Tibial nerve (tissue), 4 donors: ENCODE measurements at regions not wholly inside any gene's neighbourhood (a gene's known extent, or its start where the extent isn't known, plus 50 kb on each side); places are given as distances from the start of the nearest gene placed in this dataset.

Experiments used
- DNase-seq, 2 donors: peaks; one replicate each; pipeline ENCODE4 v3.0.0-alpha.2; 2019; ENCODE audit warnings: low spot score in 2 of 2
- H3K27ac ChIP-seq, 4 donors: fragments of 200-600 bp; sonication (generic) in 3 of 4; one replicate each; pipeline ENCODE4 v1.5.1; 2017 to 2019; ENCODE audit warnings: mild to moderate bottlenecking in 1 of 4
- H3K27me3 ChIP-seq, 2 donors: fragments of 200-600 bp; sonication (generic) in 1 of 2; one replicate each; pipeline versions ENCODE4 v1.5.1 to v1.6.0; 2017 to 2019
- H3K36me3 ChIP-seq, 3 donors: fragments of 200-600 bp; sonication (generic); one replicate each; pipeline ENCODE4 v1.5.1; 2018 to 2019
- H3K4me1 ChIP-seq, 4 donors: fragments of 200-600 bp; sonication (generic) in 3 of 4; one replicate each; pipeline ENCODE4 v1.5.1; 2017 to 2019
- H3K4me3 ChIP-seq, 4 donors: fragments of 200-600 bp; sonication (generic) in 3 of 4; one replicate each; pipeline ENCODE4 v1.5.1; 2017 to 2019; ENCODE audit warnings: mild to moderate bottlenecking in 1 of 4, moderate library complexity in 1 of 4
- H3K9me3 ChIP-seq, 4 donors: fragments of 200-600 bp; sonication (generic) in 3 of 4; one replicate each; pipeline ENCODE4 v1.5.1; 2017 to 2019
- EP300 ChIP-seq, 2 donors: sonication (generic); formaldehyde crosslinking; IDR thresholded peaks; one replicate each; pipeline ENCODE4 v1.6.1; 2017; ENCODE audit warnings: antibody characterized with exemption in 2 of 2, mild to moderate bottlenecking in 1 of 2
- POLR2A ChIP-seq, 2 donors: fragments of 450-650 bp; IDR thresholded peaks; one replicate each; pipeline ENCODE4 v1.6.1; 2017; ENCODE audit warnings: antibody characterized with exemption in 2 of 2, mild to moderate bottlenecking in 2 of 2, moderate library complexity in 2 of 2
- WGBS, 2 donors: methylation state at CpG; one replicate each; pipeline ENCODE4 v1.1.5; 2018; 5-methylcytosine and 5-hydroxymethylcytosine counted together
- TF ChIP-seq, protein P1 (sequence below), 5 experiments: fragments of 200-600 bp in 3 of 5; fragments of 450-650 bp in 2 of 5; sonication (generic) in 3 of 5; IDR thresholded peaks; one replicate each; pipeline ENCODE4 v1.5.1; 2016 to 2019; ENCODE audit warnings: antibody characterized with exemption in 5 of 5, mild to moderate bottlenecking in 3 of 5, moderate library complexity in 2 of 5

DNA sequence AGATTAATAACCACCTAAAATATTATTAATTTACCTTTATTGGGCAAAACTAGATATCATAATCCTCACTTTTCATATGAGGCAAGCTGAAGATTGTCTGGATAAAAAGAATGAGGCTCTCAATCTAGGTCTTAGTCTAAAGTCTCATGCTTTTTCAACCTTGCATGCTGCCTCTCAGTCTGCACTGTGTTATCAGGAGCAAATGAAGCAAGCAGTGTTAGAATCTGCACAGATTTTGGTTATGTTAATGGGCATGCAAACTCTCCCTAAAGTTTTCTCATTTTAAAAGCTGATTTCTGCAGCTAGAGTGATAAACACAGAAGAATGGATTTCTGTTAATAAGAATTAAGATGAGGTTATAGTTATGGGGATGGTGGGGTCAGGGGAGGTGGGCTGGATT is 350.7 kb upstream of the C11orf87 start:
- DNase-seq = no peak
- Histone ChIP-seq H3K27me3 (no peaks in the 10 kb centered on the region), H3K36me3 (no peaks in the 10 kb centered on the region), H3K4me1 (peaks cover 0 to 6% (median 0%) of the 10 kb centered on the region in 4 donors), H3K4me3 (no peak overlapping the region), H3K9me3 (peaks cover 0 to 13% (median 0%) of the 10 kb centered on the region in 4 donors), H3K27ac (no peak overlapping the region)
- TF ChIP-seq EP300 (IDR thresholded peaks at IDR 0.05) (no peak), POLR2A (IDR thresholded peaks at IDR 0.05) (no peak)
- TF ChIP-seq, protein P1, sequence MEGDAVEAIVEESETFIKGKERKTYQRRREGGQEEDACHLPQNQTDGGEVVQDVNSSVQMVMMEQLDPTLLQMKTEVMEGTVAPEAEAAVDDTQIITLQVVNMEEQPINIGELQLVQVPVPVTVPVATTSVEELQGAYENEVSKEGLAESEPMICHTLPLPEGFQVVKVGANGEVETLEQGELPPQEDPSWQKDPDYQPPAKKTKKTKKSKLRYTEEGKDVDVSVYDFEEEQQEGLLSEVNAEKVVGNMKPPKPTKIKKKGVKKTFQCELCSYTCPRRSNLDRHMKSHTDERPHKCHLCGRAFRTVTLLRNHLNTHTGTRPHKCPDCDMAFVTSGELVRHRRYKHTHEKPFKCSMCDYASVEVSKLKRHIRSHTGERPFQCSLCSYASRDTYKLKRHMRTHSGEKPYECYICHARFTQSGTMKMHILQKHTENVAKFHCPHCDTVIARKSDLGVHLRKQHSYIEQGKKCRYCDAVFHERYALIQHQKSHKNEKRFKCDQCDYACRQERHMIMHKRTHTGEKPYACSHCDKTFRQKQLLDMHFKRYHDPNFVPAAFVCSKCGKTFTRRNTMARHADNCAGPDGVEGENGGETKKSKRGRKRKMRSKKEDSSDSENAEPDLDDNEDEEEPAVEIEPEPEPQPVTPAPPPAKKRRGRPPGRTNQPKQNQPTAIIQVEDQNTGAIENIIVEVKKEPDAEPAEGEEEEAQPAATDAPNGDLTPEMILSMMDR (IDR thresholded peaks at IDR 0.05) = no peak

DNA sequence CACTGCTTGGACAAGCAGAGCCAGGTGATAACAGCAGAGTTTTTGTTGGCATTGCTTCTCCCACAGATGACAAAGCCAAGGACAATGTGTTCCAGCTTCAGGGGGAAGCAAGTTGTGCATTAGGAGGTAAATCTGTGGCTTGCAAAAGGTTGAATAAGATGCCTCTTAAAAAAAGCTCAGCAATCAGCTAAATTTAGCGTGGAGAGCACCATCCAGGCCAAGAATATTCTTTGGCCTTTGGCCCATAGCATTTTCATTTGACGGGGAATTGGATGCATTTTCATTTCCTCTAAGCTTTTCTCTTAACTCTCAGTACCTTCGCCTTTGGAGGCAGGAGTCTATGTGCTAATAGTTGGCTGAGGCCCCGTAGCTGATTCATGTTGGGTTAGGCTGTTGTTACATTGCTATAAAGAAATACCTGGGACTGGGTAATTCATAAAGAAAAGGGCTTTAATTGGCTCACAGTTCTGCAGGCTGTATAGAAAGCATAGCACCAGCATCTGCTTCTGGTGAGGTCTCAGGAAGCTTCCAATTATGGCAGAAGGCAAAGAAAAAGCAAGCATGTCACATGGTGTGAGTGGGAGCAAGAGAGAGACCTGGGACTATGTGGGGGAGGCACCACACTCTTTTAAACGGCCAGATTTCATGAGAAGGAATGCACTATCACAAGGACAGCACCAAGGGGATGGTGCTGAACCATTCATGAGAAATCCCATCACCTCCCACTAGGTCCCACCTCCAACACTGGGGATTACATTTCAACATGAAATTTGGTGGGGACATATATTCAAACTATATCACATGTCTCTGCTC is 350.1 kb upstream of the C11orf87 start:
- WGBS, 2 donors = 53 to 59% methylated on average over 5 of the region's 5 CpGs
- peak in 1 of 2 donors; percentile 29 for DNase-seq
- Histone ChIP-seq H3K27ac (peak overlapping the region in 2 of 4 donors; percentile 10 to 33), H3K4me3 (no peak overlapping the region), H3K9me3 (peaks cover 0 to 13% (median 0%) of the 10 kb centered on the region in 4 donors), H3K36me3 (no peaks in the 10 kb centered on the region), H3K4me1 (peaks cover 0 to 6% (median 0%) of the 10 kb centered on the region in 4 donors), H3K27me3 (no peaks in the 10 kb centered on the region)
- TF ChIP-seq POLR2A (IDR thresholded peaks at IDR 0.05) (no peak), EP300 (IDR thresholded peaks at IDR 0.05) (peak in 1 of 2 donors; percentile 75)
- TF ChIP-seq, protein P1 (IDR thresholded peaks at IDR 0.05) = no peak

DNA sequence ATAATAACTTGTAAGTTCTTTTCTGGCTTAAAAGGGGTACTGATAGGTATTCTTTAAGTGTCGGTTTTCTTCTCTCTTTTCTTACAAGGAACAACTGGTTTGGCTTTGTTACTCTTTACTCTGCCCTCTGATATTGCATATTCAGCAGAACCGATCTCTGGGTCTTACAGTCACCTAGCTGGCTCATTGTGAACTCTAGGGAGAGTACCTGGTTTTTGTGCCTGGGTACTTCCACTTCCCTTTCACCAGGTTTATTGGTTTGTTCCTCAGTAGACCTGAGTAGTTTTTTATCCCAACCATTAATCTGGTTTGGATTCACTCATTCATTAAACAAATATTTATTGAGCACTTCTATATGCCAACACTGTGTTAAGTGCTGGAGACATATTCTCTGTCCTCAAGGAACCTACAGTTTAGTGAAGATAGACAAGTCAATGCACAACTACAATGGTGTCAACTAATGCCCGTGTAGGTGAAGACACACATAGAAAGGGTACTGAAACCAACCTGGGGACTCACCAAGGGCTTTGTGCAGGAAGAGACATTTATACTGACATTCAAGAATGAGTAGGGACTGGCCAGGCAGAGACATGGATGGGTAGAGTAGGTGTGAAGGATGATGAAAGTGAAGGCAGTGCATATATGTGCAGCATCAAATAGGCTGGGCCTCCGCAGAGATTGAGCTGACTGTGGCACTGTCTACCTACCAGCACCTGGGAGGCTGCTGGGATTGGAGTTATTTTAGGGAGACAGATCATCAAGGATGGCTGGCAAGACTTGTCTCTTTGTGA is 348.8 kb upstream of the C11orf87 start:
- 91 to 95% methylated on average over 4 of the region's 4 CpGs for WGBS, 2 donors
- H3K4me3 ChIP-seq = no peak overlapping the region
- DNase-seq = no peak
- TF ChIP-seq, protein P1 (IDR thresholded peaks at IDR 0.05) = no peak
- TF ChIP-seq EP300 (IDR thresholded peaks at IDR 0.05) (no peak), POLR2A (IDR thresholded peaks at IDR 0.05) (no peak)
- no peaks in the 10 kb centered on the region for H3K27me3 ChIP-seq
- peaks cover 0 to 6% (median 0%) of the 10 kb centered on the region in 4 donors for H3K4me1 ChIP-seq
- H3K36me3 ChIP-seq = no peaks in the 10 kb centered on the region
- peaks cover 0 to 13% (median 0%) of the 10 kb centered on the region in 4 donors for H3K9me3 ChIP-seq
- H3K27ac ChIP-seq = no peak overlapping the region

DNA sequence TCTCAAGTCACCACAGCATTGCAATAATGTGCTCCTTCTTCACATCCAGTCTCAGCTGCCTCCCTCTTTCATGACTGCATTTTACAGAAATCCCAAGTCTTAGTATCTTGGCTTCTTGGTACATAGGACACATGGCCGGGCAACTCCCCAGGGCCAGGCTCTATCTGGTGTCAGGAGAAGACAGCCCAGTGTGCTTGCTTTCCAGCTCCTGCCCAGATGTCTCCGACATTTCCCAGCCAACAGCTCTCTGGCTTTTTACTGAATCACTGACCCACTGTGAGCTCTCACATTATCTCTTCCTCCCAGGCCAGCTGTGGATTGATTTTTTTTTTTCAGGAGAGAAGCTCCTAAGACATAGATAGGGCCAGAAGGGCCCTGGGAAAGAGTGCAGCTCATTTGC is 346.0 kb upstream of the C11orf87 start:
- 73 to 96% methylated on average over 2 of the region's 2 CpGs for WGBS, 2 donors
- Histone ChIP-seq H3K36me3 (no peaks in the 10 kb centered on the region), H3K4me3 (no peak overlapping the region), H3K27ac (no peak overlapping the region), H3K9me3 (peaks cover 0 to under 1% (median 0%) of the 10 kb centered on the region in 4 donors), H3K4me1 (peaks cover 0 to 6% (median 0%) of the 10 kb centered on the region in 4 donors), H3K27me3 (no peaks in the 10 kb centered on the region)
- DNase-seq = no peak
- TF ChIP-seq POLR2A (IDR thresholded peaks at IDR 0.05) (no peak), EP300 (IDR thresholded peaks at IDR 0.05) (no peak)

DNA sequence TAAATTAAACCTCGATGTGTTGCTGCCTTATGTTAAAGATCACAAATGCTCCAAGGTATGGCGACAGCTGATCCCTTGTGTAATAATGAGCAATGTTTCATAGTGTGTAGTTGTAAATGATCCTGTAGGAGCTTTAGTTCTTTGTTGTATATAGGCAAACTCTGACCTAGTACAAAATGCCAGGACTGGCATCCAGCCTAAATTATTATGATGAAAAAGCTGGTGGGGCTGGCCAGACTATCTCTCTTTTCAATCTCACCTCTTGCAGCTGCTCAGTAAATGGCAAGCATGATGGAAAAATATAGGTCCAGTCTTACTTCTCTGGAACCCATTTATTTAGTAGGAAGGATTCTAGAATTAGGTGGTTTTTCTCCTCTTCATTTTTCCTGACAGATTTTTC is 345.1 kb upstream of the C11orf87 start:
- DNase-seq = no peak
- Histone ChIP-seq H3K4me3 (no peak overlapping the region), H3K36me3 (no peaks in the 10 kb centered on the region), H3K27ac (no peak overlapping the region), H3K9me3 (no peaks in the 10 kb centered on the region), H3K4me1 (peaks cover 0 to 5% (median 0%) of the 10 kb centered on the region in 4 donors), H3K27me3 (no peaks in the 10 kb centered on the region)
- TF ChIP-seq POLR2A (IDR thresholded peaks at IDR 0.05) = no peak
- no peak for TF ChIP-seq EP300 (IDR thresholded peaks at IDR 0.05)
- TF ChIP-seq, protein P1 (IDR thresholded peaks at IDR 0.05) = no peak
- WGBS, 2 donors = 54 to 68% methylated on average over 2 of the region's 2 CpGs
